Bone marrow (tissue), 2 donors: ENCODE measurements at regions not wholly inside any gene's neighbourhood (a gene's known extent, or its start where the extent isn't known, plus 50 kb on each side); places are given as distances from the start of the nearest gene placed in this dataset.
"Not testable (repeated sequence)": the region's sequence is repeated elsewhere in the genome, so short reads cannot be mapped to it uniquely, and the experiment has no call there.

Experiments used
- DNase-seq, 2 donors: peaks; one replicate each; lab custom pipeline; 2025; lab: John Stamatoyannopoulos, UW

DNA sequence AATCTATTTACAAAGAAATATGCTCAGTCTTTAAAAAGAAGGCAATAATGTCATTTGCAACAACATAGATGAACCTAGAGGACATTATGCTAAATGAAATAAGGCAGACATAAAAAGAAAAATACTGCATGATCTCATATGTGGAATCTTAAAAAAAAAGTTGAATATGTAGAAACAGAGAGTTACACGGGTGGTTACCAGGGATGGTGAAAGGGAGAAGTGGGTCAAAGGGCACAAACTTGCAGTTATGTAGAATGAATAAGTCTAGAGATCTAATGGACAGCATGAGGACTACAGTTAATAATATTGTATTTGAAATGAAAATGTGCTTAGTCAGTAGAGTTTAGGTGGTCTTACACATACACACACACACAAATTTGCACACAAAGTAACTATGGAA, 88.2 kb upstream of the CCDC71L start:
- no peak for DNase-seq

DNA sequence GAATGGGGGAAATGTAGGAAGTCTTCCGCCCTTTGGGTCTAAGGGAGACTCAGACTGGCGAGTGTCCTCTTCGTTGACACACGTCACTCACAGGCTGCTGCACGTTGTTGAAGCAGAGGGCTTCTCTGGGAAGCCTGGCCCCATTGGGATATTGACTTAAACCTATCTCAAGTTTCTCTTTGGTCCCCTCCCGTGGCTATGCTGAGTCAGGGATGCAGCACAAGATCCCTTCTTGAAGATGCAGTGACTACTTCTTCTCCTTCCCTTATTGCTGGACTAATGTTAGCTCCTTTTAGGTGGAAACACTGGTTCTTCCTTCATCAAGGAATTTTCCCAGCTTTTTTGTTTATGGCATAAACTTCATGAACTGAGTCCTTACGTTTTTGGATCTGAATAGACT, 89.8 kb upstream of the CCDC71L start:
- no peak for DNase-seq

DNA sequence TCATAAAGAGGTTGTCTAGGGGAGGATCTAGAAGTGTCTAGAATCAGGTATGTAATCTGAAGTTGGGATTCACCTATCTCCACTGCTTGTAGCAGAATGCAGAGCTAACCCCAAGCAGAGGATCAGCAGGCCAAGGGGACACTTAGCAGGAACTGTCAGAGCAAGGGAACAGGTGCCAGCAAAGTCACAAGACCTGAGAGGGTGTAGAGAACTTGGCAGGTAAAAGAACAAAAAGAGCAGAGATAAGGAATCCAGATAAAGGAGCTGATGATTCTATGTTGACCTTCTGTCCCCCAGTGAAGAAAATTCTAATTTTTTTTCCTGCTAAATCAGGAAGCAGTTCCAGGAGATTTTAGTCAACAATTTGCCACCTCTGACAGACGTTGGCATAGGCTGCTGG, 91.4 kb upstream of the CCDC71L start:
- no peak for DNase-seq

DNA sequence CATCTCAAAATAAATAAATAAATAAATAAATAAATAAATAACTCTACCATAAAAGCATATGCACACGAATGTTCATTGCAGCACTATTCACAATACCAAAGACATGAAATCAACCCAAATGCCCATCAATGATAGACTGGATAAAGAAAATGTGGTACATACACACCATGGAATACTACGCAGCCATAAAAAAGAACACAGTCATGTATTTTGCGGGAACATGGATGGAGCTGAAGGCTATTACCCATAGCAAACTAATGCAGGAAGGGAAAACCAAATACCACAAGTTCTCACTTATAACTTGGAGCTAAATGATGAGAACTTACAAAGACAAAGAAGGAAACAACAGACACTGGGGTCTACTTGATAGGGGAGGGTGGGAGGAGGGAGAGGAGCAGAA, 94.1 kb upstream of the CCDC71L start:
- DNase-seq = not testable (repeated sequence)

DNA sequence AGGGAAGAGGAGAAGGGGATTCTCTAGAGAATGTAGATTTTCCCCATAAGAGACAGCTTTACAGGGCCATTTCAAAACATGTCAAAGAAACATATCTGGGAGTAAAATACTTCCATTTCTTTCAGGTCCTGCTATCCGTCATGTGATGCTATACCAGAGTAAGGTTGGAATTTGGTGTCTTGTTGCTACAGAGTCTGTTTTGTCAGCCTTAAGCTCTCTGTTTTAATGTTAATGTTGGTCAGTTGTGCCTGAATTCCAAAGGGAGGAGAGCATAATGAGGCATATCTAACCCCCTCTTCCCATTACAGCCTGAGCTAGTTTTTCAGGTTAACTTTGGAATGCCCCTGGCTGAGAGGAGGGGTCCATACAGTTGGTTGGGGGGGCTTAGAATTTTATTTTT, 94.7 kb upstream of the CCDC71L start:
- DNase-seq = no peak

DNA sequence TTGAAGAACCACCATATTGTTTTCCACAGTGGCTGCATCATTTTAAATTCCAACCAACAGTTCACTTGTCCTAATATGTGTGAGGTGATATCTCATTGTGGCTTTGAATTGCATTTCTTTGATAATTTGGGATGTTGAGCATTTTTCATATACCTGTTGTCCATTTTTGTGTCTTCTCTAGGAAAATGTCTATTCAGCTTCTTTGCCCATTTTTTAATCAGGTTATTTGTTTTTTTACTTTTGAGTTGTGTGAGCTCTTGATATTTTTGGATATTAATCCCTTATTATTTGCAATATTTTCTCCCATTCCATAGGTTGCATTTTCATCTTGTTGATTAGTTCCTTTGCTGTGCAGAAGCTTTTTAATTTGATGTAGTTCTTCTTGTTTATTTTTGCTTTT, 95.1 kb upstream of the CCDC71L start:
- DNase-seq = no peak

DNA sequence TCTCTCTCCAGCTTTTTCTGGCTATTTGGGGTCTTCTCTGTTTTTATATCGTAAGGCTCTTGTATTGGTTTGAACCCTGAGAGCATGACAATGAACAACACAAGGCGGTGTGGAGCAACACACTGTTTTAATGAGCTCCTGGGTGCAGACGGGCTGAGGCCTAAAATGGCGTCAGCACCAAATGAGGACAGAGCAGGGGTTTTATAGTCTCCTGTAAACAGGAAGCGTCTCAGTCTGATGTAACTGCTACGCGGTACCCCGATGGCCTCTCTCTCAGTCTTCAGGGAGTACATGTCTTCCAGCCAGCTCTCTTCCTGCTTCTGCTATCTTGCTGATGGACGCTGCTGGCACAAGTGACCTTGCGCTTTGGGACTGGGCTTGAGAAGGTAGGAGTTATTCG, 95.9 kb upstream of the CCDC71L start:
- no peak for DNase-seq

DNA sequence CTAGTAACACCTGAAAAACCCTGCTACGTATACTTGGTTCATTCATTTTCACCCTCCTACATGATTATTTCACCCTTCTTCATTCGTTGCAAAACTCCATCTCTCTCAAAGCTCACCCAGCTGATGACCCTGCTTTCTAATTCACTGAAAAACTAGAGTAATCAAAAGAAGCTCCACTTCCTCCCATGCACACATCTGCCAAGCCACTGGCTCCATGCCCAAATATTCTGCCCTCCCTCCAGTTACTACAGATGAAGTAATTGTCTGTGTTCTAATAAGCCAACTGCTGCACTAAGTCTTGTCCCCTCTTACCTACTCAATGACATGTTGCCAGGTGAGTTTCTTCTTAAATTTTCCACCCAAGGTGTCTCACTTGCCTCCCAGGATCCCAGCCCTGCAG, 96.9 kb upstream of the CCDC71L start:
- DNase-seq = peak in 1 of 2 donors; percentile 90

DNA sequence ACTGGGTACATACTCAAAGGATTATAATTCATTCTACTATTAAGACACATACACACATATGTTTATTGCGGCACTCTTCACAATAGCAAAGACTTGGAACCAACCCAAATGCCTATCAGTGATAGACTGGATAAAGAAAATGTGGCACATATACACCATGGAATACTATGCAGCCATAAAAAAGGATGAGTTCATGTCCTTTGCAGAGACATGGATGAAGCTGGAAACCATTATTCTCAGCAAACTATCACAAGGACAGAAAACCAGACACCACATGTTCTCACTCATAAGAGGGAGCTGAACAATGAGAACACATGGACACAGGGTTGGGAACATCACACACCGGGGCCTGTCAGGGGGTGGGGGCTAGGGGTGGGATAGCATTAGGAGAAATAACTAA, 101.9 kb upstream of the CCDC71L start:
- not testable (repeated sequence) for DNase-seq

DNA sequence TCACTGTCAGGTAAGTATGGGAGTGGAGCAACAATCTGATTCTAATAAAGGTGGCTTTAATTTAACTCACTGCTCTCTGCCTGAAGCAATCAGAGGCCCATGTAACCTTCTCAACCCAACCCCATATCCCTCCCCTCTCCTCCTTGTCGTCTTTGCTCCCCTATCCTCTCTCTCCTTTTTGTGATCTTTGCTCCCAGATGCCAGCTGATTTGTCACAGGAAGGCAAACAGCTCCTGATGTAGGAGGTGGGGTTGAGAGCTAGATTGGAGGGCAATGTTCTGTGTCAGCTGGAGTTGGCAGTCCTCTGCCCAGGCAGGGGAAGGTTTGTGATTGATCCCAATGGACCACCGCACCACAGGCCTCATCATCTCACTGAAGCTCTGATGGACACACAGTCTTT, 101.4 kb upstream of the PIK3CG start:
- no peak for DNase-seq

DNA sequence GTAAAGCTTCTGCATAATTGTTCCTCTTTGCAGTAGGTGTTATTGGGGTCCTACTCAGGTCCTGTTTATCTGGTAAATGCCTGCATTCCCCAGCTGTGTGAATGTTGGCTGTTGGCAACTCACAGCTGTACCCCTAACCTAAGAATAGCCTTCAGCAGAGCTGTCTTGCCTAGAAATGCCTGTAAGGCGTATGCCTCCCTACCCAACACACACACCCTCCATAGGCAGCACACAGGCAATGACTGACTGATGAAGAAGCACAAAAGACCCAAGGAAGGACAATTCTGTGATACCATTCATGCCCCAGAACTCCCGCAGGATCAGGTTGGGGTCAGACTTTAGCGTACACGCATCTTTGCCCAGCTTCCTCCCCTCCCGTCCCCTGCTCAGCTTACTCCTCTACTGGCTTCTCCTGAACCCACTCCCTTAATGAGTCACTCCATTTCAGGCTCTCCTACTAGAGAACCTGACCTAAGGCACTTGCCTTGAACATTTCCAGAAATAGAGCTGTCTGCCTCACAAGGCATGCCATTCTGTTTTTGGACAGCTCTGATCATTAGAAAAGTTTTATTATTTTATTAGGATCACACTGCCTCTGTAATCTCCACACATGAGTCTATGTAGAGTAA, 99.2 kb upstream of the PIK3CG start:
- DNase-seq = no peak

DNA sequence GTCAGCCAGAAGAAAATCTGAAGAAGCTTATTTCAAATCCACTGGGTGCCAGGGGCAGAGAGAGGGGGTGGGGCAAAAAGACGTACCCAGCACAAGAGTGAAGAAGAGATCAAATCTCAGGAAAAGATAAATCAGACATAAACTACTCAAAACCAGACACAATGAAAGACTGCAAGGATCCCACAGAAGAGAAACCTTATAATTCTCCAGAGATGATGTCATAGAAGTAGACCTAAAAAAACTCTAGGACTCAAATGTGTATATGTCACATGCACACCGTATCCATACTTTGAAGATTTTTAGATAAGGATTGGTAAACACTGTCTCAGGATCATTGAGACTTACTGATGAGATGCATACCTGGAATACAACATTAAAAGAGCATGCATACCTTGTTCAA, 98.5 kb upstream of the PIK3CG start:
- DNase-seq = no peak

DNA sequence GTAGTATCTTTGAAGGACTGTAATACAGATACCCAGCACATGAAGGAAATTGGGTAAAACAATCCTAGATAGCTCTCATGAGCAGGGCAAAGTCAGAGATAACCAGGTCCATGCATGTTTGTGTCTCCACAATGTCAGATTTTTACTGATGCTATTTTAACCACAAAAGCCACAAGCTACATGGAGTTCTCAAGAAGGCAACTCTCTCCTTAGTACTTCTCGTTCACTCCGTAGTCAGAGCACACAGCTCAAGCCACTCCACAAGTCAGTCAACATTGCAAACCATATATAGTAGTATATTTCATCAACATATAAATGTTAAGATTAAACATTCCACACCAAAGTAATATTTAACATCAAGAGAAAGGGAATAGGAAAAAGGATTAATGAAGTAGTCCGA, 98.0 kb upstream of the PIK3CG start:
- no peak for DNase-seq

DNA sequence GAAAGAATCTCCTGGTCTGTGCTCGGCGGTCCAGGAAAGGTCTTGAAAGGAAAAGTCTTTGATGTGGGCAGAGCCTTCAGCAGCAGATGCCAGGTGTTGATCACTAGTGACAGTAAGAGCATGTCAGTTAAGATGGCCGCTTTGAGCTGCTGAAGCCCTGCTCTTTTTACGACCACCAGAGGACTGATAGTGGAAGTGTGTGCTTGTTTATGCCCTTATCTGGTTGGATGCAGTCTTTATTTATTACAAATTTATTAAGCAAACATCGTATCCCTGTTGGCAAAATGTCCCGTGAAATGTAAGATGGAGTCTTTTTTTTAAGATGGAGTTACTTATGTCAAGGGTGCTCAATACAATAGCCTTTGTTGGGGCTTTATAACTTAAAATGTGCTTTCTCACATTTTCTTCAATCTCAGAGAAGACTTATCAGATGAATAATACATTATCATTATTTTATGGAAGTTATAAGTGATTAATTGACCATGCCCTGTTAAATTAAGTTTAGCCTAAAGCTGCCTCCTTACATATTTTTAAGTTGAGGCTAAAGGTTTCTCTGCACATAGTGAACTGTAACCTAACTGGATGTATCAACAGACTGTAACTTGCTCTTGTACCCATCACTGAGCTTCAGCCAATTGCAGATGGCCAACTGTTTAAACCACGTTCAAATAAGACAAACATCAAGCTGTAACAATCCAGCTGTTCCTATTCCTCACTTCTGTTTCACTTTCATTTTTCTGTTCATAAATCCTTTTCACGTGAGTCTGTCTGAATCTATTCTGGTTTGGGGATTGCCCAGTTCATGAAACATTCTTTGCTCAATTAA, 97.4 kb upstream of the PIK3CG start:
- peak in 1 of 2 donors; percentile 63 for DNase-seq

DNA sequence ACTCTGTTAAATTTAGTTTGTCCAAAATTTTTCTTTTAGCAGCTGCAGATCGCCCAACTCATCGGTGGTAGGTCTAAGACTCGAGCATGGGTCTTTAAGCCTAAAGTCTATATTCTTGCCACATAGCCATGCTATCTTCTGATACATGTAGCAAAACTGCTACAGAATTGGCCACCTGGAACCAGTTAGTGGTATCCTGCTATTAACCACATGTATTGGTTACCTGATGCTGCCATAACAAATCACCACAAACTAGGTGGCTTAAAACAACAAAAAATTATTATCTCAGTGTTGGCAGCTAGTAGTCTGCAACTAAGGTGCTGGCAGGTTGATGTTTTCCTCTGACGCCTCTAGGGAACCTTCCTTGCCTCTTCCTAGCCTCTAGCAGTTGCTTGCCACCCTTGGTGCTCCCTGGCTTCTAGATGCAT, 96.7 kb upstream of the PIK3CG start:
- no peak for DNase-seq

DNA sequence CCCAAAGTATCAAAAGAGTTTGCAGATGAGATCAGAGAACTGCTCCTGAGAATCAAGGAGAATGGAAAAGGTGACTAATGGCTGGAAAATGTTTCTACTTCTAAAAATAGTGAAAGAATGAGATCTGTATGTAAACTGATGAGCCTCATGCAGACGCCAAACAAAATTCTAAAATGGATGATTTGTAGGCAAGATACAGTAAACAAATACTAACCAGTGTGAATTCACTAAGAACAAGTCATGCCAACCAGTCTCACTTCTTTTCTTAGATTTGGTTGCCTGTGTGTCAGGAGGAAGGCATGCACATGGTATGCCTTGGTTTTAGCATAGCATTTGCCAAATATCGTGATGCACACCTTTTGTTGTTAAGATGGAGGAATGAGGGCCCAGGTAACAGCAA, 94.9 kb upstream of the PIK3CG start:
- DNase-seq = no peak

DNA sequence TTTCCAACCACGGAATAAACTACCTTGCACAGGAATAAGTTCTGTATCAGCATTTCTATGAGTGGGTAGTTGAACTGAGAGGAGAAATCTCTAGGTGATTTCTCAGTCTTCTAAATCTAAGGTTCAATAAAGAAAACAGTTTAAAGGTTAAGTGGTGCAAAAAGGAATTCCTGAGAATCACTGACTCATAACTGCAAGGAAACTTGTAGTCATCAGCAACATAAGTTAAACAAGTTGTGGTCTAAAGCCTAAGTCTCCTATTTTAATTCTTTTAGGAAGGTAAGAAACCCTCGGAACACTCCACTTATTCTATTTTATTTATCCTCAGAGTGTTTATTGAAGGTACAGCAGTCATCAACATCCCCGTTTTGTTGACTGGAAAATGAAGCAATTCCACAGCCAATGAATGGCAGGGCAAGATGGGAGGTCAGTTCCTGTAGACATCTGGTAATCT, 92.4 kb upstream of the PIK3CG start:
- DNase-seq = no peak

DNA sequence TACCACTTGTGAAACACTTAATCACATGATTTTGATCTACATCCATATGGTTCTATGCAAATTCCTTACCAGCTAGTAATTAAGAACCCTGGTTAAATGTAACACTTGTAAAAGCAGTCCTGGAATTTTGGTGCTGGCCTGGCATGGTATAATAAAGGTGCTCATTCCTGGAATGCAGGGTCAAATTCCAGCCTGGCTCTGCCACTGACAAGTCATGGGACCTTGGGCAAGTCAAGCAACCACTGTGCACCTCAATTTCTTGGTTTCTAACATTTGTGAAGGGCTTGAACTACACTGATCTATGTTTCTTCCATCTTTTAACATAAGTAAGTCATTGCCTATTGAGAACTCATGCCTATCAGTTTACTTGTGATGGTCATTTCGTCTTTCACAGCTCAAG, 91.9 kb upstream of the PIK3CG start:
- no peak for DNase-seq

DNA sequence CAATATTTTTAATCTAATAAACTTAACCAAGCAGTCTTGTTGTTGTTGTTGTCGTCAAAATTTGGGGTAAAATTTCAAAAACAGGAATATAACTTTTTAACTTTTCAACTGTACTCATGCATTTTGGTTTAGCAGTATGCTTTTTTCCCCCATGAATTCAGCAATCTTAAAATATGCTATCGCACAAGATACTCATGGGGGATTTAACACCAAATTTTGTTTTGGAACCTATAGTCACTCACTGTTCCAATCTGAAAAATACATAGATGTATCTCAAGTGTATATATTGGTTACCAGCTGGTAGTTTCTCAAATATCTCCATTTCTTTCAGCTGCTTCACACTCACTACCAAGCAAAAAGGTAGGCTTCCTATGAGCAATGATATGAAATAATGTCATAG, 91.4 kb upstream of the PIK3CG start:
- no peak for DNase-seq

DNA sequence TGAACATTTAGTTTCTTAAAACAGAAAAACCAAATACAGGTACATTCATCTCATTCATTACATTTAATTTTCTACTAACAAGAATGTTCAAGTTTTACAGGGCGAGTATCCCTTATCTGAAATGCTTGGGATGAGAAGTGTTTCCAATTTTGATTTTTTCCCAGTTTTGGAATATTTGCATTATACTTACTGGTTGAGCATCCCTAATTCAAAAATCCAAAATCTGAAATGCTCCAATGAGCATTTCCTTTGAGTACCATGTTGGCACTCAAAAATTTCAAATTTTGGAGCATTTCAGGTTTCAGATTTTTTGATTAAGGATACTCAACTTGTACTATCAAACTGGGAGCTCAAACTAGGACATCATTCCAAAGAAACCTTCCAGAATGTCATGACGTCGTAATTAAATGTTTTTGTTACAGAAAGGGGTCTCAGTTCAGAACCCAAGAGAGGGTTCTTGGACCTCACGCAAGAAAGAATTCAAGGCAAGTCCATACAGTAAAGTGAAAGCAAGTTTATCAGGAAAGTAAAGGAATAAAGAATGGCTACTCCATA, 90.8 kb upstream of the PIK3CG start:
- DNase-seq = no peak

DNA sequence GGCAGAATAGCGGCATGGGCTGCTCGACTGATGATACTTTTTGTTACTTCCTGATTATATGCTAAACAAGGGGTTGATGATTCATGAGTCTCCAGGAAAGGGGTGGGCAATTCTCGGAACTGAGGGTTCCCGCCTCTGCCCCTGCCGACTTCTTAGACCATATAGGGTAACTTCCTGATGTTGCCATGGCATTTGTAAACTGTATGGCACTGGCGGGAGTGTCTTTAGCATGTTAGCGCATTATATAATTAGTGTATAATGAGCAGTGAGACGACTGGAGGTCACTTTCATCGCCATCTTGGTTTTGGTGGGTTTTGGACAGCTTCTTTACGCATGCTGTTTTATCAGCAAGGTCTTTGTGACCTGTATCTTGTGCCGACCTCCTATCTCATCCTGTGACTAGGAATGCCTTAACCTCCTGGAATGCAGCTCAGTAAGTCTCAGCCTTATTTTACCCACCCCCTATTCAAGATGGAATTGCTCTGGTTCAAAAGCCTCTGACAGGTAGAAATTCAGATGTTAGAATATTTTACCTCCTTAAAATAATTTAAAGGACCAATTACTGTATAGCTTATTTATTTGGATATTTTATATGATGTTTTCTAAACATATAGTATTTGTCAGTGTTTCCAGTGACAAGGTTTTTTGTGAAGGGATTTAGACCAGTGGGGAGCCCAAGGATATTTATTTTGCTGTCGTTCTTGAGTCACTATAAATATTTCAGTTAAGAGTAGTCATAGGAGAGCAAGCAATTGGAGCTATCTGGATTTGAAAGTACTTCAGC, 90.1 kb upstream of the PIK3CG start:
- no peak for DNase-seq

DNA sequence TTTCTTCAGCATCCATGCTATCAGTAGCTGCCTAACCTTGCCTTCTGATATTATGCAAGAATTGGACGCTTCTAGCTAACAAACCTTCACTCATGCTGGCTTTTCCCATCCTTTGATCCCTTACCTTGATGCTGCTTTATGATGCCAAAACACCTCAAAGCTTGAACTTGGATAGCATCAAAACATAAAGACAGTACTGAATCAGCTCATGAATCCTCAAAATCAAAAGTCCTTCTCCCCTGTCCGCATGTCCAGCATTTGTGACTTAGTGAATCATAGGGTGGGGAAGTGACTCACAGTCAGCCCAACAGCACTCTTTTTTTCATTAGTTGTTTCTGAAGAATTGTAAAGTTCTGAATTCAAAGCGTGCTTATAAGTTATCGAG, 89.5 kb upstream of the PIK3CG start:
- DNase-seq = no peak
